Motor neuron (in vitro differentiated cells): ENCODE measurements at regions not wholly inside any gene's neighbourhood (a gene's known extent, or its start where the extent isn't known, plus 50 kb on each side); places are given as distances from the start of the nearest gene placed in this dataset.
A peak's percentile ranks its signal among the peaks of the same experiment; 100 is the strongest.

Experiments
- ATAC-seq, 8 experiments: fragments of 200-7000 bp; cut with Tn5 transposase; replicated peaks in 6 of 8; 2 replicates each; pipeline ENCODE4 v1.8.0; 2021; ENCODE audit warnings: mild to moderate bottlenecking in 8 of 8, moderate library complexity in 8 of 8
- H3K27ac ChIP-seq, 2 donors: fragments of 250-450 bp; sonication (Bioruptor Pico); 2 replicates each; pipeline ENCODE4 v1.9.0; 2021; ENCODE audit warnings: antibody characterized with exemption in 2 of 2, mild to moderate bottlenecking in 2 of 2, moderate library complexity in 1 of 2
- H3K4me1 ChIP-seq, 2 donors: fragments of 250-450 bp; sonication (Bioruptor Pico); replicated peaks in 1 of 2; 2 replicates each; pipeline ENCODE4 v1.6.1; 2021; ENCODE audit warnings: antibody characterized with exemption in 2 of 2, mild to moderate bottlenecking in 2 of 2, moderate library complexity in 1 of 2
- H3K4me3 ChIP-seq, 5 donors: fragments of 250-450 bp; sonication (Bioruptor Pico); 2 replicates each; pipeline ENCODE4 v1.9.0; 2021; ENCODE audit warnings: antibody characterized with exemption in 5 of 5, mild to moderate bottlenecking in 5 of 5, moderate library complexity in 4 of 5
- WGBS, 10 experiments: fragments of 450-650 bp; shearing (Covaris generic); methylation state at CpG; one replicate each; pipeline ENCODE4 v1.0.0; 2022; 5-methylcytosine and 5-hydroxymethylcytosine counted together
- in situ Hi-C, 9 experiments: fragments of 400-800 bp; cut with MboI; loops; one replicate each; pipeline ENCODE4 v1.15.0; 2021; ENCODE audit warnings: low sequenced_read_pairs in 9 of 9, low pct_unique_long_range_greater_than_20kb in 2 of 9; ENCODE audit not compliant: unreplicated experiment in 9 of 9

- ATAC-seq, result no peak
- H3K4me1 ChIP-seq, result peaks cover 21% of the 10 kb centered on the region in 2 donors
- H3K4me3 ChIP-seq, result no peak overlapping the region
- in situ Hi-C loops, result loop anchor here in 3 of 9 experiments (25.0 kb wide), 1 partner anchor 287 kb away; no protein-coding TSS in a partner anchor
- H3K27ac ChIP-seq, result no peak overlapping the region
- 20 to 100% (median 94%) methylated on average over 1 to 5 of the region's 5 CpGs; no CpG with 5 or more reads in 3 of the 10 experiments for WGBS, 10 experiments
Observed at GRCh38 chr5:15023846-15024245, 152.3 kb upstream of the ANKH start.

GRCh38 chr5:15023266-15023665, 151.7 kb upstream of the ANKH start:
- WGBS, 10 experiments, result 38 to 100% (median 83%) methylated on average over 1 of the region's 1 CpG; no CpG with 5 or more reads in 6 of the 10 experiments
- Histone ChIP-seq H3K4me1 (peaks cover 21% of the 10 kb centered on the region in 2 donors), H3K27ac (no peak overlapping the region), H3K4me3 (no peak overlapping the region)
- in situ Hi-C loops, result loop anchor here in 3 of 9 experiments (25.0 kb wide), 1 partner anchor 286 kb away; no protein-coding TSS in a partner anchor
- no peak for ATAC-seq

DNA sequence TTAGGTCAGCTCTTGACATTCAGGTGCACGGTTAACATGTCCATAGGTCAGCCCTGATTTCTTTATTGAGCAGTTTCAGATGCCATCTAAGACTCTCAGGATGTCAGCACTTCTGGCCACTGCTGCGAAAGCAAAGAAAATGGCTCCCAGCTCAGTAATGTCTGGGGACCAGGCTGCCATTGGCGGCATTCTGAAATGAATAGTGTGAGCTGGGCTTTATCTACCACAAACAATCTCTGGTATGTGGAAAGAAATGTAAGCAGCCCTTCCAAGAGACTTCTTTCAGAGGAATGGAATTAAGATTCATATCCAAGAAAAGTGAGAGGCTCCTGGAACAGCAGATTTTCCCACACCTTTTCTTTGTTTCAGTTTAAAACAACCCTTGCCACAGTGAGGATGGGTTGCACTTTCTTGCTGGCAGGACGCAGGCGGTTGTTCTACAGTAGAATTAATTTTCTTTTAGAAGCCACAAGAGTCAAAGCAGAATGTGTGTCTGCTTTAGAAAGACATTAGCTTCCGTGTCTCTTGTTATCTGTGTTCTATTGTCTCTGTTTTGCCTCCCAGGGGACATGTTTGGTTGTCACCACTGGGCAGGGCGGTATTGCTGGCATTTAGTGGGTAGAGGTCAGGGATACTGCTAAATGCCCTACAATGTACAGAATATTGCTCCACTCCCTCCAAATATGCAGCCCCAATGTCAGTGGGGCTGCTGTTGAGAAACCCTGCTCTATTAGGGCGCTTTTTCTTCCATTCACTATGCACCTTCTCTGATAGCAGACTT, 149.9 kb upstream of the ANKH start:
- 11 to 93% (median 84%) methylated on average over 2 to 7 of the region's 8 CpGs for WGBS, 10 experiments
- in situ Hi-C loops, result loop anchor here in 3 of 9 experiments (25.0 kb wide), 1 partner anchor 284 kb away; no protein-coding TSS in a partner anchor
- ATAC-seq, result peak in 5 of 8 experiments; percentile 20 to 75 (median 52)
- Histone ChIP-seq H3K4me1 (peaks cover 15 to 17% of the 10 kb centered on the region in 2 donors), H3K4me3 (no peak overlapping the region), H3K27ac (no peak overlapping the region)

- in situ Hi-C loops, result loop anchor here in 3 of 9 experiments (25.0 kb wide), 1 partner anchor 283 kb away; no protein-coding TSS in a partner anchor
- peaks cover 9% of the 10 kb centered on the region in 2 donors for H3K4me1 ChIP-seq
- no peak overlapping the region for H3K4me3 ChIP-seq
- peak in 5 of 8 experiments; percentile 58 to 73 (median 72) for ATAC-seq
- WGBS, 10 experiments, result 78 to 100% (median 85%) methylated on average over 1 to 3 of the region's 3 CpGs; no CpG with 5 or more reads in 2 of the 10 experiments
- H3K27ac ChIP-seq, result no peak overlapping the region
Observed at GRCh38 chr5:15020736-15021135, 149.2 kb upstream of the ANKH start.

- Histone ChIP-seq H3K4me1 (no peaks in the 10 kb centered on the region), H3K27ac (no peak overlapping the region), H3K4me3 (no peak overlapping the region)
- no peak for ATAC-seq
- WGBS, 10 experiments, result 0 to 86% (median 31%) methylated on average over 1 to 3 of the region's 3 CpGs; no CpG with 5 or more reads in 1 of the 10 experiments
- in situ Hi-C loops, result loop anchor here in 8 of 9 experiments (10.0 to 25.0 kb wide), 4 partner anchors 278 to 300 kb away; no protein-coding TSS in a partner anchor
Observed at GRCh38 chr5:15014809-15015208, 143.2 kb upstream of the ANKH start.

- in situ Hi-C loops, result loop anchor here in 8 of 9 experiments (10.0 to 25.0 kb wide), 4 partner anchors 277 to 299 kb away; no protein-coding TSS in a partner anchor
- WGBS, 10 experiments, result 0 to 100% (median 40%) methylated on average over 1 to 3 of the region's 3 CpGs
- H3K4me1 ChIP-seq, result peaks cover 0 to 2% of the 10 kb centered on the region in 2 donors
- no peak overlapping the region for H3K27ac ChIP-seq
- peak; percentile 49 to 97 (median 80) for ATAC-seq
- H3K4me3 ChIP-seq, result no peak overlapping the region
Observed at GRCh38 chr5:15013654-15014463, 142.3 kb upstream of the ANKH start.

GRCh38 chr5:15012061-15012460, 140.5 kb upstream of the ANKH start:
- Histone ChIP-seq H3K27ac (no peak overlapping the region), H3K4me1 (peaks cover 0 to 11% of the 10 kb centered on the region in 2 donors), H3K4me3 (no peak overlapping the region)
- in situ Hi-C loops, result loop anchor here in 8 of 9 experiments (10.0 to 25.0 kb wide), 4 partner anchors 275 to 297 kb away; no protein-coding TSS in a partner anchor
- ATAC-seq, result no peak

DNA sequence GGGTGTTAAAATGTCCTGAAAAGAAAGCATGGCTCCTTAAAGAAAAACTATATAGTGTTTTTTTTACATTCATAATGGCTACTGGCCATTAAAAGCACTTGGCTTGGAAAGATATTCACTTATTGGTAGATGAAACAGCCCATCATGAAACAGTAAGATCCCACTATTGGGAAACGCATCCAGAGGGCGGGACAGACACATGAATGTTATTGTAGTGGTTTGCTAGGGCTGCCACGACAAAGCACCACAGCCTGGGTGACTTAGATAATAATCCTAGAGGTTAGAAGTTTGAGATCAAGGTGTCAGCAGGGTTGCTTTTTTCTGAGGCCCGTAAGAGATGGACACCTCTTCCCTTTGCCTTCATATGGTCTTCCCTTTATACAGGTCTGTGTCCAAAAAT, 139.4 kb upstream of the ANKH start:
- H3K4me1 ChIP-seq, result peaks cover 0 to 11% of the 10 kb centered on the region in 2 donors
- H3K27ac ChIP-seq, result no peak overlapping the region
- no peak for ATAC-seq
- no peak overlapping the region for H3K4me3 ChIP-seq
- in situ Hi-C loops, result loop anchor here in 8 of 9 experiments (10.0 to 25.0 kb wide), 4 partner anchors 274 to 296 kb away; no protein-coding TSS in a partner anchor
- 73 to 100% (median 91%) methylated on average over 3 to 4 of the region's 4 CpGs; no CpG with 5 or more reads in 4 of the 10 experiments for WGBS, 10 experiments

DNA sequence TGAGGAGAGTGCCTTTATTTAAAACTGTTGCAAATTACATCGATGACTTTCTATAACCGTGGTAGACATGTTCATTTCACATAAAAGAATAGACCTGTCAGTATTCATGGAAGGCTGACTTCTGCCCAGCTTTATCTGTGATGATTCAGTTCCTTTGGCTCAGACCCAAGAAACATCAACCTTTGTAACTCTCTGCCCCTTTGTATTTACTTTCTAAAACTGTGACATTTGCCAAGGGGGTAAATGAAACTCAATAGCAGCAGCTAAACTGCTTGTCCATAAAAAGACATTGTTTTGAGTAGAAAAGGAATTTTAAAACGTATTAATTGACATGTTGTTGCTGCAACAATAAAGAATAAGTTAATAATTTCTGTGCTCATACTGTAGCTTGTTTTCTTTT, 137.8 kb upstream of the ANKH start:
- no peak overlapping the region for H3K4me3 ChIP-seq
- whole genome bisulfite sequencing, 10 experiments, result 0 to 55% (median 22%) methylated on average over 1 to 3 of the region's 3 CpGs; no CpG with 5 or more reads in 1 of the 10 experiments
- H3K27ac ChIP-seq, result no peak overlapping the region
- H3K4me1 ChIP-seq, result peaks cover 0 to 11% of the 10 kb centered on the region in 2 donors
- in situ Hi-C loops, result loop anchor here in 4 of 9 experiments (10.0 to 25.0 kb wide), 2 partner anchors 272 to 275 kb away; no protein-coding TSS in a partner anchor
- peak in 7 of 8 experiments; percentile 11 to 70 (median 60) for ATAC-seq

DNA sequence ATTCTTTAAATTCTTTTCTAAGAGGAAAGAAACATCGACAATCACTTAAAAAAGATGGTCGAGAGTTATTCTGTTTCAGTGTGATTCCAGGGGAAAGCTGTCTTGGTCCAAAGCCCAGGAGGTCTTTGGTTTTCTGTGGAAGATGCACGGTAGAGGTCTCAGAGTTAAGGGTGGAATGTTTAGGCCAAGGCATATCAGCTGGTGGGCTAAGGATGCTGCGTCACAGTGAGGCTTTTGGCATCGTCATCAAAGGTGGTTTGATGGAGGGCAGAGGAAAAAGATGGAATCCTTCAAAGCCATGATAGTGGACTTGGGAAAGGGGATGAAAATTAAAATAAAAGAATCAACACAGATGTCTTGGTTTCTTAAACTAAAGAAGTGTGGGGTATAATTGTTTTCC, 137.3 kb upstream of the ANKH start:
- in situ Hi-C loops, result loop anchor here in 4 of 9 experiments (10.0 to 25.0 kb wide), 2 partner anchors 272 to 274 kb away; no protein-coding TSS in a partner anchor
- Histone ChIP-seq H3K4me1 (peaks cover 0 to 11% of the 10 kb centered on the region in 2 donors), H3K27ac (no peak overlapping the region), H3K4me3 (no peak overlapping the region)
- WGBS, 10 experiments, result 0 to 92% (median 70%) methylated on average over 1 to 5 of the region's 5 CpGs
- peak in 4 of 8 experiments; percentile 17 to 49 (median 30) for ATAC-seq

- H3K27ac ChIP-seq, result no peak overlapping the region
Observed at GRCh38 chr5:15008476-15008875, 136.9 kb upstream of the ANKH start.

DNA sequence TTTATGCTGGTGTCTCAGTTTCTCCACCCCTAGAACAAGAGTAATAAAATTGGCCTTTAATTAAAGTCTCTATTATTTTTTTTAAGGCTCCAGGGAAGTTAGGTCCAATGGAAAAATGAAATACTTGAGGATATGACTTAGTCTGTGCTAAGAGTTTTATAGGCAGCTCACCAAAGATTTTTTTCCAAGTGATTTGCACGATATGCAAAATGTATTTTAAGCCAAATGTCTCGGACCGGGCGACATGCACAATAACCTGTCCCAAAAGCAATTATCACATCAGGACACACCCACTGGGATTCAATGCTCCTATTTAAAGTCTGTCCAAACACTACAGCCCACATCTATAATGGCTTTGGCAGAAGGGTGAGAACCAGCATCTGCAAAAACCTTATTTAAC, 136.1 kb upstream of the ANKH start:
- in situ Hi-C loops, result loop anchor here in 4 of 9 experiments (10.0 to 25.0 kb wide), 2 partner anchors 270 to 273 kb away; no protein-coding TSS in a partner anchor
- WGBS, 10 experiments, result 4 to 93% (median 50%) methylated on average over 1 to 4 of the region's 4 CpGs; no CpG with 5 or more reads in 4 of the 10 experiments

More at GRCh38 chr5:15008476-15008875, 136.9 kb upstream of the ANKH start:
- H3K4me3 ChIP-seq, result no peak overlapping the region
- peak; percentile 89 to 99 (median 96) for ATAC-seq
- 0 to 100% (median 50%) methylated on average over 1 to 5 of the region's 8 CpGs; no CpG with 5 or more reads in 4 of the 10 experiments for WGBS, 10 experiments
- peaks cover 0 to 11% of the 10 kb centered on the region in 2 donors for H3K4me1 ChIP-seq
- in situ Hi-C loops, result loop anchor here in 4 of 9 experiments (10.0 to 25.0 kb wide), 2 partner anchors 271 to 274 kb away; no protein-coding TSS in a partner anchor

More for the DNA sequence above, 136.1 kb upstream of the ANKH start:
- peak in 1 of 8 experiments; percentile 7 for ATAC-seq
- peaks cover 0 to 11% of the 10 kb centered on the region in 2 donors for H3K4me1 ChIP-seq
- no peak overlapping the region for H3K27ac ChIP-seq
- H3K4me3 ChIP-seq, result no peak overlapping the region
